Prostate gland (tissue), 2 donors: ENCODE measurements at regions not wholly inside any gene's neighbourhood (a gene's known extent, or its start where the extent isn't known, plus 50 kb on each side); places are given as distances from the start of the nearest gene placed in this dataset.

Source experiments
- POLR2A ChIP-seq: fragments of 450-650 bp; IDR thresholded peaks from one replicate; pipeline ENCODE4 v1.6.1; 2016; ENCODE audit warnings: antibody characterized with exemption, mild to moderate bottlenecking
- POLR2AphosphoS5 ChIP-seq: sonication (generic); formaldehyde crosslinking; IDR thresholded peaks from one replicate; pipeline ENCODE4 v1.6.1; 2017; ENCODE audit warnings: antibody characterized with exemption
- TF ChIP-seq, protein P1 (sequence below), 4 experiments: fragments of 200-600 bp in 2 of 4; fragments of 450-650 bp in 2 of 4; sonication (generic) in 2 of 4; IDR thresholded peaks; 1 replicate in 3 of 4; 2 replicates in 1 of 4; pipeline ENCODE4 v1.5.1; 2016 to 2019; ENCODE audit warnings: antibody characterized with exemption in 4 of 4, mild to moderate bottlenecking in 2 of 4, moderate library complexity in 2 of 4

DNA sequence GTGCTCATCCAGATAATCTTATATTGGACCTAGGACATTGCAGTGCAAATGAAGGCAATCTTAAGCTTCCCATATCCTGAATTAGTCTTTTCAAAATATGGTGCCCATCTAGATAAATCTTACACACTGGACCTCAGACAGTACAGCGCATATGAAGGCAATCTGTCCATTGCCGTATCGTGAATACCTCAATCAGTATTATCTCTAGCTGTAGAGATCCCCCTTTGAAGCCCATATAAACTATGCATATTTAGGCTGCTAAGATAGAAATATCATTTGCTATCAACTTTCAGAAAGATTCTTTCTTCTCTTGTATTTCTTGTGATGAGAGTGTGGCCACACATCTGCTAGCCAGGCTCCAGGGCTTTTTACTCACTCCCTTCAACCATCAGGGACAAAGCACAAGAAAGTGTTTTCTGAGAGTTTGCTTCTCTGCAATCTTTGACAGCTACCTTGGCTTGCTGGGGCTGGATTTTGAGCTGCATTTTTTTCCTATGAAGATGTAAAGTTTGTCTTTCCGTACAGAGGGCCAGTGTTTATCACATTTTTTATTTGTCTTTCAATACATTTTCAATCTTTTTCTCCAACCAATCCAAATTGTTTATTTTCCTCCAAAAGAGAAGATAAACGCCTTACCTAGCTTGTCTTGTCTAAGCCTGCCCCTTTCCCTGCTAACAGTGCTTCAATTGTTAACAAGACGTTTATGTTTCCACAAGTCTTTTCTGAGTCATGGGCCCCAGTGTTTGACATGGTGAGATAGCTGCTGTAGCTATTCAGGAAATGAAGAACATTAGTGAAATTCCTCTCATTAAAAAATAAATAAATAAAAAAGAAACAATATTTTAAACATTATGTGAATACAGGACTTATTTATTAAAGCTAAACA is 57.6 kb upstream of the FAT1 start:
- TF ChIP-seq POLR2AphosphoS5: peak; percentile 4
- TF ChIP-seq, protein P1, sequence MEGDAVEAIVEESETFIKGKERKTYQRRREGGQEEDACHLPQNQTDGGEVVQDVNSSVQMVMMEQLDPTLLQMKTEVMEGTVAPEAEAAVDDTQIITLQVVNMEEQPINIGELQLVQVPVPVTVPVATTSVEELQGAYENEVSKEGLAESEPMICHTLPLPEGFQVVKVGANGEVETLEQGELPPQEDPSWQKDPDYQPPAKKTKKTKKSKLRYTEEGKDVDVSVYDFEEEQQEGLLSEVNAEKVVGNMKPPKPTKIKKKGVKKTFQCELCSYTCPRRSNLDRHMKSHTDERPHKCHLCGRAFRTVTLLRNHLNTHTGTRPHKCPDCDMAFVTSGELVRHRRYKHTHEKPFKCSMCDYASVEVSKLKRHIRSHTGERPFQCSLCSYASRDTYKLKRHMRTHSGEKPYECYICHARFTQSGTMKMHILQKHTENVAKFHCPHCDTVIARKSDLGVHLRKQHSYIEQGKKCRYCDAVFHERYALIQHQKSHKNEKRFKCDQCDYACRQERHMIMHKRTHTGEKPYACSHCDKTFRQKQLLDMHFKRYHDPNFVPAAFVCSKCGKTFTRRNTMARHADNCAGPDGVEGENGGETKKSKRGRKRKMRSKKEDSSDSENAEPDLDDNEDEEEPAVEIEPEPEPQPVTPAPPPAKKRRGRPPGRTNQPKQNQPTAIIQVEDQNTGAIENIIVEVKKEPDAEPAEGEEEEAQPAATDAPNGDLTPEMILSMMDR (IDR thresholded peaks at IDR 0.05): no peak
- TF ChIP-seq POLR2A: no peak
